HUDEP-2 (cell line): ENCODE measurements at regions not wholly inside any gene's neighbourhood (a gene's known extent, or its start where the extent isn't known, plus 50 kb on each side); places are given as distances from the start of the nearest gene placed in this dataset.

ENCODE experiments used
- DNase-seq, 76 experiments: peaks; one replicate each; lab custom pipeline; 2025; ENCODE audit not compliant: unreplicated experiment in 76 of 76; lab: John Stamatoyannopoulos, UW

GRCh38 chr9:86836266-86836665 lies 111.0 kb downstream of the GAS1 start:
- no peak for DNase-seq

- DNase-seq: no peak
These were observed 117.0 kb downstream of the GAS1 start for GRCh38 chr9:86830356-86830755.

- DNase-seq: no peak
These were observed 117.7 kb downstream of the GAS1 start for GRCh38 chr9:86829496-86830046.

GRCh38 chr9:86828631-86829030 lies 118.7 kb downstream of the GAS1 start:
- DNase-seq: no peak

- DNase-seq: peak in 1 of 76 experiments; percentile 1
These were observed 119.4 kb downstream of the GAS1 start for GRCh38 chr9:86827893-86828292.

GRCh38 chr9:86825299-86825698 lies 122.0 kb downstream of the GAS1 start:
- no peak for DNase-seq

GRCh38 chr9:86822006-86822801 lies 125.1 kb downstream of the GAS1 start:
- DNase-seq: no peak

GRCh38 chr9:86821006-86821845 lies 126.1 kb downstream of the GAS1 start:
- no peak for DNase-seq

- DNase-seq: no peak
These were observed 127.8 kb downstream of the GAS1 start for GRCh38 chr9:86819552-86819951.

GRCh38 chr9:86818636-86819035 lies 128.7 kb downstream of the GAS1 start:
- DNase-seq: no peak

GRCh38 chr9:86816868-86817267 lies 130.4 kb downstream of the GAS1 start:
- no peak for DNase-seq

- no peak for DNase-seq
These were observed 130.9 kb downstream of the GAS1 start for GRCh38 chr9:86816366-86816765.

GRCh38 chr9:86812616-86813015 lies 134.7 kb downstream of the GAS1 start:
- DNase-seq: no peak

GRCh38 chr9:86809759-86810367 lies 137.4 kb downstream of the GAS1 start:
- no peak for DNase-seq

GRCh38 chr9:86809151-86809550 lies 138.2 kb downstream of the GAS1 start:
- no peak for DNase-seq

GRCh38 chr9:86807367-86807976 lies 139.8 kb downstream of the GAS1 start:
- no peak for DNase-seq

GRCh38 chr9:86804011-86804410 lies 143.3 kb downstream of the GAS1 start:
- no peak for DNase-seq

- DNase-seq: no peak
These were observed 144.2 kb downstream of the GAS1 start for GRCh38 chr9:86802900-86803673.

- no peak for DNase-seq
These were observed 146.1 kb downstream of the GAS1 start for GRCh38 chr9:86801246-86801645.

GRCh38 chr9:86800681-86801080 lies 146.6 kb downstream of the GAS1 start:
- no peak for DNase-seq
